ENCODE measurements at regions not wholly inside any gene's neighbourhood (a gene's known extent, or its start where the extent isn't known, plus 50 kb on each side); places are given as distances from the start of the nearest gene placed in this dataset.

- TF ChIP-seq, protein P1, sequence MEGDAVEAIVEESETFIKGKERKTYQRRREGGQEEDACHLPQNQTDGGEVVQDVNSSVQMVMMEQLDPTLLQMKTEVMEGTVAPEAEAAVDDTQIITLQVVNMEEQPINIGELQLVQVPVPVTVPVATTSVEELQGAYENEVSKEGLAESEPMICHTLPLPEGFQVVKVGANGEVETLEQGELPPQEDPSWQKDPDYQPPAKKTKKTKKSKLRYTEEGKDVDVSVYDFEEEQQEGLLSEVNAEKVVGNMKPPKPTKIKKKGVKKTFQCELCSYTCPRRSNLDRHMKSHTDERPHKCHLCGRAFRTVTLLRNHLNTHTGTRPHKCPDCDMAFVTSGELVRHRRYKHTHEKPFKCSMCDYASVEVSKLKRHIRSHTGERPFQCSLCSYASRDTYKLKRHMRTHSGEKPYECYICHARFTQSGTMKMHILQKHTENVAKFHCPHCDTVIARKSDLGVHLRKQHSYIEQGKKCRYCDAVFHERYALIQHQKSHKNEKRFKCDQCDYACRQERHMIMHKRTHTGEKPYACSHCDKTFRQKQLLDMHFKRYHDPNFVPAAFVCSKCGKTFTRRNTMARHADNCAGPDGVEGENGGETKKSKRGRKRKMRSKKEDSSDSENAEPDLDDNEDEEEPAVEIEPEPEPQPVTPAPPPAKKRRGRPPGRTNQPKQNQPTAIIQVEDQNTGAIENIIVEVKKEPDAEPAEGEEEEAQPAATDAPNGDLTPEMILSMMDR (IDR thresholded peaks at IDR 0.05), result no peak
- no peak for TF ChIP-seq POLR2A (IDR thresholded peaks at IDR 0.05)
- no peak for TF ChIP-seq POLR2AphosphoS5 (IDR thresholded peaks at IDR 0.05)
Measured at GRCh38 chr6:95249661-95250060, 327.7 kb upstream of the MANEA start.

Data from suprapubic skin (tissue), 4 donors.